ENCODE measurements at regions not wholly inside any gene's neighbourhood (a gene's known extent, or its start where the extent isn't known, plus 50 kb on each side); places are given as distances from the start of the nearest gene placed in this dataset.

DNA sequence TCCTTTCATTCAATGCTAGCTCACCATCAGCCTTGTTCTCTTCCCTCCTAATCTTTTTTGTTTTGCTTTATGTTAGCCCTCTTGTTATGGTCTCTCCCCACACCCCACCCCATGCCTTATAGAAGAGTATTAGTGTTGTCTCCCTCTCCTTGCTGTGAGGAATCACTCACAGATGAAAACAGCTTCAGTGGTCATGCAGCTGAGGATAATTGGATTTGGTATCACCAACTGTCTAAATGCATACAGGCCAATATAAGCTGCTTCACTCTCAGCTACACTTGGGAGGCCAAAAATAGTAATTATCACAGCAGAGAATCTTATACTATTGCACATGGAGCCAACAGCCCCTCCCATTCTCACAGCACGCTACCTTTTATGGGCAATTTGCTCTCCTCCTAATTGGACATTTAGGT, 494.6 kb upstream of the FAM241A start:
- TF ChIP-seq, protein P1, sequence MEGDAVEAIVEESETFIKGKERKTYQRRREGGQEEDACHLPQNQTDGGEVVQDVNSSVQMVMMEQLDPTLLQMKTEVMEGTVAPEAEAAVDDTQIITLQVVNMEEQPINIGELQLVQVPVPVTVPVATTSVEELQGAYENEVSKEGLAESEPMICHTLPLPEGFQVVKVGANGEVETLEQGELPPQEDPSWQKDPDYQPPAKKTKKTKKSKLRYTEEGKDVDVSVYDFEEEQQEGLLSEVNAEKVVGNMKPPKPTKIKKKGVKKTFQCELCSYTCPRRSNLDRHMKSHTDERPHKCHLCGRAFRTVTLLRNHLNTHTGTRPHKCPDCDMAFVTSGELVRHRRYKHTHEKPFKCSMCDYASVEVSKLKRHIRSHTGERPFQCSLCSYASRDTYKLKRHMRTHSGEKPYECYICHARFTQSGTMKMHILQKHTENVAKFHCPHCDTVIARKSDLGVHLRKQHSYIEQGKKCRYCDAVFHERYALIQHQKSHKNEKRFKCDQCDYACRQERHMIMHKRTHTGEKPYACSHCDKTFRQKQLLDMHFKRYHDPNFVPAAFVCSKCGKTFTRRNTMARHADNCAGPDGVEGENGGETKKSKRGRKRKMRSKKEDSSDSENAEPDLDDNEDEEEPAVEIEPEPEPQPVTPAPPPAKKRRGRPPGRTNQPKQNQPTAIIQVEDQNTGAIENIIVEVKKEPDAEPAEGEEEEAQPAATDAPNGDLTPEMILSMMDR (IDR thresholded peaks at IDR 0.05) = no peak
- no peak for TF ChIP-seq POLR2A (IDR thresholded peaks at IDR 0.05)
